SU-DHL-6 (cell line): ENCODE measurements at regions not wholly inside any gene's neighbourhood (a gene's known extent, or its start where the extent isn't known, plus 50 kb on each side); places are given as distances from the start of the nearest gene placed in this dataset.

Source experiments
- H2AFZ ChIP-seq: fragments of 200-600 bp; sonication (generic); 2 replicates; pipeline ENCODE4 v1.6.1; 2014; ENCODE audit warnings: low read depth, mild to moderate bottlenecking, moderate library complexity, mixed read lengths, antibody characterized with exemption, low read length; ENCODE audit not compliant: severe bottlenecking
- H3F3A ChIP-seq: fragments of 200-600 bp; shearing (Covaris generic); 2 replicates; pipeline ENCODE4 v1.6.0; 2016; ENCODE audit warnings: antibody characterized with exemption, mild to moderate bottlenecking; ENCODE audit not compliant: insufficient read depth
- H3K27ac ChIP-seq: fragments of 200-600 bp; sonication (generic); 2 replicates; pipeline ENCODE4 v1.5.1; 2016; ENCODE audit warnings: low read depth, mild to moderate bottlenecking, low read length, moderate library complexity, mixed read lengths
- H3K27me3 ChIP-seq: fragments of 200-600 bp; sonication (generic), shearing (Covaris generic); 2 replicates; pipeline ENCODE4 v1.6.0; 2014; ENCODE audit warnings: mild to moderate bottlenecking, low read length
- H3K36me3 ChIP-seq: fragments of 200-600 bp; sonication (generic); 2 replicates; pipeline ENCODE4 v1.6.1; 2014; ENCODE audit warnings: mild to moderate bottlenecking, low read length, mixed read lengths
- H3K4me2 ChIP-seq: fragments of 300-600, 200-600 bp; shearing (Covaris generic), sonication (generic); 2 replicates; pipeline ENCODE4 v1.6.0; 2014; ENCODE audit warnings: low read length, low read depth, mild to moderate bottlenecking; ENCODE audit not compliant: poor library complexity, severe bottlenecking
- H3K4me3 ChIP-seq: fragments of 200-600 bp; sonication (generic); 2 replicates; pipeline ENCODE4 v1.5.1; 2014; ENCODE audit warnings: antibody characterized with exemption, low read length, mild to moderate bottlenecking, mixed read lengths; ENCODE audit not compliant: insufficient read depth, poor library complexity, severe bottlenecking
- H3K79me2 ChIP-seq: fragments of 200-600 bp; sonication (generic); 2 replicates; pipeline ENCODE4 v1.6.1; 2014; ENCODE audit warnings: mild to moderate bottlenecking, low read length, moderate library complexity; ENCODE audit not compliant: insufficient read depth
- H3K9ac ChIP-seq: fragments of 200-600 bp; sonication (generic); 2 replicates; pipeline ENCODE4 v1.7.0; 2014; ENCODE audit warnings: mild to moderate bottlenecking, low read length
- H3K9me2 ChIP-seq: fragments of 200-600 bp; sonication (generic); replicated peaks from 2 replicates; pipeline ENCODE4 v1.6.1; 2014; ENCODE audit warnings: low read length; ENCODE audit not compliant: insufficient read depth
- H3K9me3 ChIP-seq: fragments of 200-600 bp; sonication (generic); 2 replicates; pipeline ENCODE4 v1.6.1; 2014; ENCODE audit warnings: low read length, mixed read lengths; ENCODE audit not compliant: insufficient read depth
- H4K20me1 ChIP-seq: fragments of 200-600 bp; sonication (generic); 2 replicates; pipeline ENCODE4 v1.6.1; 2014; ENCODE audit warnings: low read depth, mild to moderate bottlenecking, antibody characterized with exemption, low read length, moderate library complexity, mixed read lengths
- CTCF ChIP-seq: fragments of 200-600 bp; sonication (generic); IDR thresholded peaks from one replicate; pipeline ENCODE4 v1.5.1; 2017; ENCODE audit warnings: antibody characterized with exemption, mild to moderate bottlenecking, low read length, moderate library complexity; ENCODE audit not compliant: insufficient read depth, poor library complexity, severe bottlenecking
- EZH2phosphoT487 ChIP-seq: fragments of 200-600 bp; sonication (generic), shearing (Covaris generic); conservative IDR thresholded peaks from 2 replicates; pipeline ENCODE4 v1.6.1; 2018; ENCODE audit warnings: mild to moderate bottlenecking, antibody characterized with exemption, low read length, moderate library complexity, mixed read lengths

- no peak overlapping the region for H3K4me3 ChIP-seq
- no peaks in the 10 kb centered on the region for H3K79me2 ChIP-seq
- no peaks in the 10 kb centered on the region for H3K27me3 ChIP-seq
- no peak overlapping the region for H3K27ac ChIP-seq
- H3F3A ChIP-seq = no peaks in the 10 kb centered on the region
- no peaks in the 10 kb centered on the region for H4K20me1 ChIP-seq
- H3K9me2 ChIP-seq = no peaks in the 10 kb centered on the region
- H3K36me3 ChIP-seq = no peaks in the 10 kb centered on the region
- H3K9ac ChIP-seq = no peak overlapping the region
- TF ChIP-seq EZH2phosphoT487 (no peak), CTCF (no peak)
- H2AFZ ChIP-seq = no peak overlapping the region
- no peak overlapping the region for H3K4me2 ChIP-seq
- no peaks in the 10 kb centered on the region for H3K9me3 ChIP-seq
Observed at GRCh38 chr6:3650076-3650958, 101.2 kb downstream of the PXDC1 start.

- no peaks in the 10 kb centered on the region for H3K9me2 ChIP-seq
- no peaks in the 10 kb centered on the region for H3F3A ChIP-seq
- no peak overlapping the region for H2AFZ ChIP-seq
- no peaks in the 10 kb centered on the region for H3K79me2 ChIP-seq
- no peaks in the 10 kb centered on the region for H3K27me3 ChIP-seq
- no peak overlapping the region for H3K4me3 ChIP-seq
- TF ChIP-seq CTCF (no peak), EZH2phosphoT487 (no peak)
- no peak overlapping the region for H3K9ac ChIP-seq
- H3K27ac ChIP-seq = no peak overlapping the region
- H3K9me3 ChIP-seq = no peaks in the 10 kb centered on the region
- H3K4me2 ChIP-seq = no peak overlapping the region
- H3K36me3 ChIP-seq = no peaks in the 10 kb centered on the region
- no peaks in the 10 kb centered on the region for H4K20me1 ChIP-seq
Observed at GRCh38 chr6:3648724-3649123, 102.8 kb downstream of the PXDC1 start.

GRCh38 chr6:3646616-3647362 is 104.7 kb downstream of the PXDC1 start:
- Histone ChIP-seq H3K9ac (no peak overlapping the region), H2AFZ (no peak overlapping the region), H3K79me2 (no peaks in the 10 kb centered on the region), H3K27me3 (no peaks in the 10 kb centered on the region), H3F3A (no peaks in the 10 kb centered on the region), H4K20me1 (no peaks in the 10 kb centered on the region), H3K4me3 (no peak overlapping the region), H3K9me2 (no peaks in the 10 kb centered on the region), H3K4me2 (no peak overlapping the region), H3K9me3 (no peaks in the 10 kb centered on the region), H3K27ac (no peak overlapping the region), H3K36me3 (no peaks in the 10 kb centered on the region)
- TF ChIP-seq EZH2phosphoT487 (no peak), CTCF (no peak)
